Heart left ventricle (tissue), 16 donors: ENCODE measurements at regions not wholly inside any gene's neighbourhood (a gene's known extent, or its start where the extent isn't known, plus 50 kb on each side); places are given as distances from the start of the nearest gene placed in this dataset.

Experiments
- ATAC-seq, 4 donors: fragments of 200-7000 bp; cut with Tn5 transposase; one replicate each; pipeline ENCODE4 v1.9.1; 2020 to 2022; ENCODE audit warnings: moderate library complexity in 4 of 4, mild to moderate bottlenecking in 3 of 4, moderate number of reproducible peaks in 1 of 4
- DNase-seq, 5 donors: peaks; one replicate each; pipeline ENCODE4 v3.0.0-alpha.2; 2020
- H3K27ac ChIP-seq, 12 donors: fragments of 200-600 bp; sonication (generic) in 4 of 12; one replicate each; pipeline versions ENCODE4 v1.5.0 to v1.8.0; 2016 to 2022; ENCODE audit warnings: mild to moderate bottlenecking in 2 of 12
- H3K27me3 ChIP-seq, 9 donors: fragments of 200-600 bp; sonication (generic) in 2 of 9; one replicate each; pipeline versions ENCODE4 v1.5.1 to v1.8.0; 2016 to 2022; ENCODE audit warnings: mild to moderate bottlenecking in 3 of 9
- H3K36me3 ChIP-seq, 9 donors: fragments of 200-600 bp; sonication (generic) in 2 of 9; one replicate each; pipeline versions ENCODE4 v1.5.0 to v1.8.0; 2018 to 2022; ENCODE audit warnings: mild to moderate bottlenecking in 2 of 9
- H3K4me1 ChIP-seq, 12 donors: fragments of 200-600 bp; sonication (generic) in 4 of 12; one replicate each; pipeline versions ENCODE4 v1.5.0 to v1.8.0; 2016 to 2022; ENCODE audit warnings: mild to moderate bottlenecking in 3 of 12
- H3K4me3 ChIP-seq, 12 donors: fragments of 200-600 bp; sonication (generic) in 4 of 12; one replicate each; pipeline versions ENCODE4 v1.5.0 to v1.8.0; 2017 to 2022; ENCODE audit warnings: mild to moderate bottlenecking in 9 of 12, moderate library complexity in 4 of 12
- H3K9me3 ChIP-seq, 12 donors: fragments of 200-600 bp; sonication (generic) in 4 of 12; one replicate each; pipeline versions ENCODE4 v1.5.0 to v1.8.0; 2016 to 2022; ENCODE audit warnings: mild to moderate bottlenecking in 1 of 12
- CTCF ChIP-seq, 12 donors: fragments of 200-600 bp; sonication (generic) in 4 of 12; IDR thresholded peaks; one replicate each; pipeline versions ENCODE4 v1.5.0 to v1.8.0; 2018 to 2022; ENCODE audit warnings: antibody characterized with exemption in 12 of 12, mild to moderate bottlenecking in 5 of 12
- POLR2A ChIP-seq, 2 donors: fragments of 450-650 bp; IDR thresholded peaks; one replicate each; pipeline ENCODE4 v1.6.1; 2017; ENCODE audit warnings: antibody characterized with exemption in 2 of 2, mild to moderate bottlenecking in 2 of 2, moderate library complexity in 2 of 2
- WGBS, 4 donors: extraction: QIAGEN DNeasy Blood & Tissue Kit in 2 of 4; methylation state at CpG; one replicate each; pipeline versions ENCODE4 v1.1.5 to v1.1.7; 2013 to 2018; 5-methylcytosine and 5-hydroxymethylcytosine counted together
- intact Hi-C, 10 donors: fragments of 100-400 bp; cut with DNase I; formaldehyde crosslinking; loops; one replicate each; pipeline versions ENCODE4 v1.11.1 to v1.14.2; 2022
- donor health status: ischemic (EF 13 %, LVEDD 7.1; RV severe dilation, severe dysfunction).
- donor health status: healthy with polysubstance abuse.
- donor health status: DM: no; HTN: yes; CAD: no.
- donor health status: DM: no; HTN: no; CAD: no.
- donor health status: ischemic (EF 25% LVEDD 6.9; RV normal size, moderate dysfunction).
- donor health status: ischemic (EF 25% LVEDD 5.7; RV mildly dilated, moderate dysfunction).
- donor health status: healthy.
- donor health status: DM: yes; HTN: yes; CAD: no.
- donor health status: ischemic (EF 35%, LVEDD 5.7; RV mildly dilated, moderate dysfunction).
- donor health status: nonischemic (EF 11% LVEDD 7.7; RV severe dilation, severe dysfunction).
- donor health status: DM: yes; HTN: yes; CAD: no.
- donor health status: PGD.
- donor health status: ischemic (EF 29% LVEDD 5.4; RV normal size, mild dysfunction).
- donor health status: nonischemic (EF 23%, LVEDD 6.1; RV moderate dilation, normal function).

DNA sequence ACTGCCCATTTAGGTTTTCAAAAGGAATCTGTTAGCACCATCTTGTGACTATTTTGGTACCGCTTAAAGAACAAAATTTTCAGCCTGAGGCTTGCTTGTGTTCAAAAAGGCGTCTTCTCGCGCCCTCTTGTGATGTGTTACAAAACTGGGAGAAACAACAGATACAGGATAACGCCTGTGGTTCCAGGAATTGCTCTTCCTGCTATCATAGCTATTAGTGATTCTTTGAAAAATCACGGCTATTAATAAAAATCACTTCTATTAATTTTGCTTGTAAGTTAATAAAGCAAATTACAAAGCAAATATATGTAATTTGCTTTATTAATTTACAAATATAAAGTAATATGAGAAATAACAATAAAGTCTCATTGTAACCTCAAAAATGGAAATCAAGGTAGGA lies 82.2 kb upstream of the ABCD3 start:
- H3K36me3 ChIP-seq = no peaks in the 10 kb centered on the region
- no peaks in the 10 kb centered on the region for H3K9me3 ChIP-seq
- peak in 4 of 5 donors; percentile 67 to 79 (median 76) for DNase-seq
- intact Hi-C loops = loop anchor here (1.0 to 10.0 kb wide), 16 partner anchors 126 to 431 kb away; partner anchors contain the start of gene GCLM (in 1 of the 10)
- WGBS, 4 donors = 1% methylated on average over 6 of the region's 6 CpGs
- peaks cover 0 to under 1% (median 0%) of the 10 kb centered on the region in 9 donors for H3K27me3 ChIP-seq
- H3K4me3 ChIP-seq = peak overlapping the region in 1 of 12 donors; percentile 19
- TF ChIP-seq CTCF (IDR thresholded peaks at IDR 0.05) = peak; percentile 71 to 98 (median 95)
- TF ChIP-seq POLR2A (IDR thresholded peaks at IDR 0.05) = no peak
- H3K27ac ChIP-seq = peak overlapping the region in 3 of 12 donors; percentile 61 to 83 (median 74)
- ATAC-seq = peak; percentile 65 to 96 (median 90)
- peaks cover 0 to 20% (median 13%) of the 10 kb centered on the region in 12 donors for H3K4me1 ChIP-seq

GRCh38 chr1:94335447-94335846 lies 82.7 kb upstream of the ABCD3 start:
- TF ChIP-seq CTCF (IDR thresholded peaks at IDR 0.05) (no peak), POLR2A (IDR thresholded peaks at IDR 0.05) (no peak)
- H3K9me3 ChIP-seq = no peaks in the 10 kb centered on the region
- peaks cover 0 to 6% (median 0%) of the 10 kb centered on the region in 9 donors for H3K27me3 ChIP-seq
- peak overlapping the region in 3 of 12 donors; percentile 1 to 19 (median 10) for H3K4me3 ChIP-seq
- WGBS, 4 donors = 18 to 43% (median 27%) methylated on average over 2 of the region's 2 CpGs
- intact Hi-C loops = loop anchor here in 9 of 10 donors (1.0 to 10.0 kb wide), 12 partner anchors 127 to 431 kb away; partner anchors contain the start of gene GCLM (in 1 of the 9)
- peak overlapping the region; percentile 11 to 83 (median 58) for H3K27ac ChIP-seq
- no peak for DNase-seq
- ATAC-seq = peak in 2 of 4 donors; percentile 20 to 26
- no peaks in the 10 kb centered on the region for H3K36me3 ChIP-seq
- H3K4me1 ChIP-seq = peaks cover 0 to 25% (median 14%) of the 10 kb centered on the region in 12 donors

DNA sequence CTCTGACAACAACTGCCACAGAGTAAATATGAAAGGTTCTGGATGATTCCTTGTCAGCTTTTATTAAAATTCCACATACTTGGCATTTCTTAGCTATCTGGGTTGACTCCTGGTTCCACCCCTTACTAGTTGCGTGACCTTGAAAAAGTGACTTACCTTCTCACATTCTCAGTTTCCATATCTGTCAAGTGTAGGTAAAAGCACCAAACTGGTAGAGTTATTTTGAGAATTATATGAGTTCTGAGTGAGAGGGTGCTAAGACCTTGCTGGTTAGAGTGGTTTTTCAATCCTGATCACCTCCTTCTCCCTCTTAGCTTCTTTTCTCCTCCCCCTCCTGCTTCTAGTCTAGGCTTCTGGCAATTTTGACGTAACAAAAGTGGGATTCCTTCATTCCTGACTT lies 83.4 kb upstream of the ABCD3 start:
- H3K36me3 ChIP-seq = no peaks in the 10 kb centered on the region
- H3K4me1 ChIP-seq = peaks cover 0 to 32% (median 21%) of the 10 kb centered on the region in 12 donors
- TF ChIP-seq CTCF (IDR thresholded peaks at IDR 0.05) (no peak), POLR2A (IDR thresholded peaks at IDR 0.05) (no peak)
- 75 to 83% (median 80%) methylated on average over 2 of the region's 2 CpGs for WGBS, 4 donors
- peaks cover 0 to 8% (median 0%) of the 10 kb centered on the region in 9 donors for H3K27me3 ChIP-seq
- intact Hi-C loops = loop anchor here (1.0 to 10.0 kb wide), 14 partner anchors 97 to 430 kb away; partner anchors contain the start of genes ARHGAP29 (in 2 of the 10) and GCLM (in 1 of the 10)
- no peaks in the 10 kb centered on the region for H3K9me3 ChIP-seq
- no peak for ATAC-seq
- no peak overlapping the region for H3K4me3 ChIP-seq
- no peak for DNase-seq
- H3K27ac ChIP-seq = peak overlapping the region; percentile 11 to 83 (median 58)

DNA sequence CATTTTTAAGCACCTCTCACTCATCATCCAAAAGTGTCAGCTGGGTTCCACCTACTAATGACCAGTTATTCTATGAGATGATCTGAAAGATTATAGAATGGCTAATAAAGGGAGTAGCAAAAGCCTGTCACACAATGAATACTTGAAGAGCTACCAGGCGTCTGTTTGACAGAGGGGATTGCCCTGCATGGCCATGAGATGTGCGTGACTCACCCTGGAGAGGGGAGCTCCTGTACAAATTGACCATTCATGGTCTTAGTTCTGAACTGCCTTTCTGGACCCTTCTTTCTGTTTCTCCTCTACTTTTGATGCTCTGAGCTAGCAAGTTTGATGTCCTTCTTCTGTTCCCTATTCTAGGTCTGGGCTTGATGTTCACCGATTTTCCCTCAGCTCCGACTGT lies 85.2 kb upstream of the ABCD3 start:
- no peak for ATAC-seq
- peaks cover 0 to 13% (median 0%) of the 10 kb centered on the region in 9 donors for H3K27me3 ChIP-seq
- H3K9me3 ChIP-seq = no peaks in the 10 kb centered on the region
- H3K4me3 ChIP-seq = no peak overlapping the region
- H3K27ac ChIP-seq = peak overlapping the region in 2 of 12 donors; percentile 5 to 19
- no peaks in the 10 kb centered on the region for H3K36me3 ChIP-seq
- TF ChIP-seq CTCF (IDR thresholded peaks at IDR 0.05) (no peak), POLR2A (IDR thresholded peaks at IDR 0.05) (no peak)
- 89 to 92% (median 90%) methylated on average over 4 of the region's 4 CpGs for WGBS, 4 donors
- H3K4me1 ChIP-seq = peaks cover 0 to 50% (median 34%) of the 10 kb centered on the region in 12 donors
- intact Hi-C loops = loop anchor here in 5 of 10 donors (5.0 to 10.0 kb wide), 5 partner anchors 96 to 428 kb away; partner anchors contain the start of genes ARHGAP29 (in 2 of the 5) and GCLM (in 1 of the 5)
- no peak for DNase-seq
